NK-92 (cell line): ENCODE measurements at regions not wholly inside any gene's neighbourhood (a gene's known extent, or its start where the extent isn't known, plus 50 kb on each side); places are given as distances from the start of the nearest gene placed in this dataset.

ENCODE experiments used
- DNase-seq: peaks from one replicate; lab custom pipeline; 2025; ENCODE audit not compliant: unreplicated experiment; lab: John Stamatoyannopoulos, UW

DNA sequence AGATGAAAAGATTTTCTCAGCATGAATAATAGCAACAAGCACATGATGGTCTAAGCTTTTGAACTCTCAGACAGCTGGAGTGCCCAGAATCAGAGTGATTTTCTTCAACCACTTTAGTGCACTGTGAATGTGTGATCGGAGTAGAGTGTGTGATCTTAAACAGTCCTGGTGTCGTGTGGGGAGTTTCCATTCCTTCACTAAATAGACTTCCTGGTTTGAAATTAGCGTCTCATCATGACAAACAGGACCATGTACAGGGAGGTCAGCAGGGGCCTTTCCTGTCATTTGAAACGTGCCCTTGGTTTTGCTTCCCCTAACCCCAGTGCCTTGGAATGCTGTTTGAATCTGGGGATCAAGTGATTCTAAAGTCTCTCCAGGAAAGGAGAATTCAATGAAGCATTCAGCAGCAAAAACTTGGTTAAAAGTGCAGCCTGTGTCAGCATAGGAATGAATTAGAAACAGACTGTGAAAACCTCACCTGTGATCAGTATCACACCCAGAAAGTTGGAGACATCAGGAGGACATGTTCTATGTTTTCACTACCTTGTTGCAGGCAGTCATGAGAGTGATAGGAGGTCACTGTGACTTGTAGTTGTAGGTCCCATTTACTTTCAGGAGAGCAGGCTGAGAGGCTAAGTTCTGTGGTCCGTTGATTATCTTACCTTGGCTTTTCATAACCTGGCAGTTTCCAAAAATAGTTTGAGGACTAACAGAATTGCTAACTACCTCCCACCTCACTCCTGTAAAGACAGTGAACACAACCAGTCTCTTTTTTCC is 400.3 kb downstream of the MTX2 start:
- DNase-seq, result no peak

DNA sequence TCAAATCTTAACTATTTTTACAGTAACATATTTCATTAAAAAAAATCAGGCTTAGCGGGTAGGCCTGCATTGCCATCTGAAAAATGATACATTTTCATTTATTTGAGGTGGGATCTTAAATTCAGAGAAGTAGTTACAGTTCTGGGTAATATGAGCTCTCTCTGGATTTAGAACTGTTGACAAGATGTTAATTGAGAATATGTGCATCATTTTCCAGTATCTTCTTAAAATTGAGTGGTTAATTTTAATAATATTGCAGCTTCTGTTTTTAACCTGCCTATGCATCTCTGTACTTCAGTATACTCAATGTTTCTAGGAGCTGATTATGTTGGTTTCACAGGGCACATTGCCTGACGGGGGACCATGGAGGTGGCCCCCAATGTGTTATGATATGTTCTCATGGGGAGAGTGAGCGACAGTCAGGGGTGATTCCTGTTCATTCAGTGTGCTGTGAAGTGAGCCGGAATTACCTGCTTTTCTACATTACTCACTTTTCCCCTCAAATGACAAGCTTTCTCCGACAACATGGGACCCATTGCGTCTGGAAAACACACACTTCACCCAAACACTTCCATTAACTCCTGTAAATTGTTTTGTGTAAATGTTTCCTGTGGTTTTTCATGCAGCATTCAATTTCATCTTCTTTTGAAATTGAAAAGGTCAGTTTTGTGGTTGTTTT is 406.2 kb downstream of the MTX2 start:
- DNase-seq, result no peak

DNA sequence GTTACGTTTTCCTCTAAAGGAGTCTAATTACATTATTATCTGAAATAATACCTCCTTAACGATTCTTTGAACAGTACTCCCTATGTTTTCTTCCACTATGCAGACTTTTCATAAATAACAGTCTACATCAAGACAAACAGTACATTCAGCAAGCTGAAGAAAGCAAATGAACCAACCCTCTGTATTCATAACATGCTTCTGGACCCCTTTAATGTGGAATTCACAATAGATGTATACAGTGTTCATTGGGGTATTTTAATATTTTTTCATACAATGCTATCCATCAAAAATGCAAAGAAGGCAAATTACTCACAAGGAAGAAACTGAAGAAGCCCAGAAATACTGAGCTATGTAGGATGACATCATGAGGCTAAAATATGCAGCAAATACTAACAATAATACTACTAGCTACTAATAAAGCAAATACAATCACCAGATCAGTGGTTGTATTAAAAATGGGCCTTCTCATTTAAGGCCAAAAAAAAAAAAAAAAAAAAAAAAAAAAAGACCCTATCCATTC is 408.6 kb downstream of the MTX2 start:
- no peak for DNase-seq

GRCh38 chr2:176678571-176678970 is 409.3 kb downstream of the MTX2 start:
- DNase-seq, result no peak

DNA sequence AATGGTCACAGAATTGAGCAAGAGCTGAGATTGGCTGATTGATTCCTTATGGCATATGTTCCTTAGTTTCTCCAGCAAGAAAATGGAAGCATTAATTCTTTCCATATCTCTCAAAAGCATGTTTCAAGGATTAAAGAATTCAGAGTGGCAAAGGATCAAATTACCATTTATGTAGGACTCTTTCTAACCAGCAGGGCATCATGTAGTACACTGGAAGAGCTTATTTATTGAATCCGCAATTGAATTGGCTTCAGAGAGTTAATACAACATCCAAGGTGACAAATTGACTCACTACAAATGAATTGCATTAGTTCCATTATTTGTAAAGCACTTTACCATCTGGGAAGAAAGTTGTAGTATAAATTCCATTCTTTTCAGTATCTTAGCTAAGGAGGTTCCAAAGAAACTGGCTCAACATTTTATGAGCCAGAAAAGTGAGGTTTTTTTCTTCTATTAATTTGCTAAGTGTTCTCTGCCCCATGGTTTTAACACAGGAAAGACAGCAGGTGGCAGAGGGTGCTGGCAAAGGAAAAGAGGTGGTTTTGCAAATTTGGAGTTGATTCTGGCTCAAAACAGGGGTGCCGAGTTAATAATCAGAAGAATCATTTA is 409.9 kb downstream of the MTX2 start:
- no peak for DNase-seq

- DNase-seq, result no peak
Measured at GRCh38 chr2:176680916-176681516, 411.8 kb downstream of the MTX2 start.

DNA sequence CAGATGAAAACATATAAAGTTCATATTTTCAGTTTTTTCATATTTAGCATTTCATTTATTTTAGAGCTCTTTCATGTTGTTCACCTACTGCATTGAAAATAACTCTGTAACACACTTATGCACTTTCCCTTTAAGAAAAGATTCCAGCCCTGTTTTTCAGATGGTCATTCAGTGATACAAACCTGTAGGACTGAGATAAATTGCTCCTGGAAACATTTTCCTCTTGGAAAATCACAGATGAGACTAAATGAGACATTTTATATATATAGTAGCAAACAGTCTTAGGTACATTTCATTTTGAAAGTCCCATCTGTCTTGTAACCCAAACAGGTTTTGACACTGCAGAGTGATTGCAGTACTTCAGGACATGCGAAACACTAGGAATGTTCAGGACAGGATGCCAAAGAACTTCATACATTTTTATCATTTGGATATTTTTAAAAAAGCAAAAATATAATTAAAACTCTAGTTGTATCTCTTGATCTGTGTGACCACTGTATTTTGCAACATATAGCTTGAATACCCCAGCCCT is 412.4 kb downstream of the MTX2 start:
- DNase-seq, result no peak

GRCh38 chr2:176682278-176682677 is 413.0 kb downstream of the MTX2 start:
- no peak for DNase-seq

DNA sequence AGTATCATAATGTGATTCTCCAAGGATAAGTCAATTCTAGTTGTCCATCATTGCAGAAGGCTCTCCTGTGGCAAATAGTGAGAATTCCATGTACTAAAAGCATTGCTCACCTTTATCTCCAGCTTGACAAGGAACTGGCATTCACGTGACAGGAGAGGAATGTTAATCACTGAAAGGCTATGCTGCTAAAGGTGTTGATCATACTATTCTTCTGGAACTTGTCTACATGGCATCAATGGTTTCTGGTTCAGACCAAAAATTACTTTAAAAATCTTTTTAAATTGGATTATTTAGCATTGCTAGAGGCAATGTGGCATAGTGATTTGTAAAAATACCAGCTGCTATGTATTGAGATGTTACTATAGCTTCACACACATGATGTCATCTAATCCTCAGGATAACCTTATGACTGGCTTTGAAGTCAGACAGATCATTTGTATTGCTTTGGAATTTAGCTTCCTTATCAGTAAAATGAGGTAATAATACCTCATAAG is 414.4 kb downstream of the MTX2 start:
- DNase-seq, result no peak

GRCh38 chr2:176685908-176686307 is 416.7 kb downstream of the MTX2 start:
- DNase-seq, result no peak

- DNase-seq, result no peak
Measured at GRCh38 chr2:176686328-176686727, 417.1 kb downstream of the MTX2 start.

- DNase-seq, result no peak
Measured at GRCh38 chr2:176687342-176687741, 418.1 kb downstream of the MTX2 start.

- no peak for DNase-seq
Measured at GRCh38 chr2:176687944-176688343, 418.7 kb downstream of the MTX2 start.

DNA sequence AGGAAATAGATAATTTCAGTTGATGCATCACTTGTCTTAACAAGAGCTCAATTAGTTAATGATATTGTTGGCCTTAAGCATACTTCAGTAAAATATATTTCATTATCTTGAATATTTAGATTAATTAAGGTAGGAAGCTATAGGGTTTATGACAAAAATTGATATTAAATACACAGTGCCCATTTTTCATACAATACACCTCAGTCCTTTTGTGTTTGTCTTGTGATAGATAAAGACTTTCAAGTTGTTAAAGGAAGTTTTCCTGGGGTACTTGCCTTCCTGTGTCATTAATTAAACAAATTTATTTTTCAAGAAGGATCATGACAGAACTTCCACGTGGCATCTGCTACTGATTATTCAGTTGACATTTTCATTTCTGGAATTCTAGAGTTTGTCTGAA is 420.5 kb downstream of the MTX2 start:
- DNase-seq, result no peak

- no peak for DNase-seq
Measured at GRCh38 chr2:176691471-176691870, 422.2 kb downstream of the MTX2 start.

GRCh38 chr2:176692533-176692932 is 423.3 kb downstream of the MTX2 start:
- DNase-seq, result no peak

DNA sequence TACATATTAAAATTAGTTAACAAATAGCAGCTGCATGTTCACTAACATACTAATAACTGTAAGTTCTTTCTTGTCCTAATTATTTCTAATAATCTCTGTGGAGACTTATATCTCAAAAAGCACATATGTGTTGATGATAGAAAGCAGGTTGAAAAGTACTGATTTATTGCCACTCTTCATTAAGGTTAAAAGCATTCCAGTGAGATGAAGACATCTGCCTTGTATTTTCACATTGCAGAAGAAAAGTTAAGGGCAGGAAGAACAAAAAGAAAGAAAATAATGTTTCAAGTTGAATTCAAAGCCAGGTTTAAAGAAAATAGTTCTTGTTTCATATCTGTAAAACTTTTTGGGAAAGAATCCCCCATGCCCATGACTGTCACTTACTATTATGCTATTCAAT is 429.9 kb downstream of the MTX2 start:
- DNase-seq, result no peak

- no peak for DNase-seq
Measured at GRCh38 chr2:176699644-176700043, 430.4 kb downstream of the MTX2 start.

DNA sequence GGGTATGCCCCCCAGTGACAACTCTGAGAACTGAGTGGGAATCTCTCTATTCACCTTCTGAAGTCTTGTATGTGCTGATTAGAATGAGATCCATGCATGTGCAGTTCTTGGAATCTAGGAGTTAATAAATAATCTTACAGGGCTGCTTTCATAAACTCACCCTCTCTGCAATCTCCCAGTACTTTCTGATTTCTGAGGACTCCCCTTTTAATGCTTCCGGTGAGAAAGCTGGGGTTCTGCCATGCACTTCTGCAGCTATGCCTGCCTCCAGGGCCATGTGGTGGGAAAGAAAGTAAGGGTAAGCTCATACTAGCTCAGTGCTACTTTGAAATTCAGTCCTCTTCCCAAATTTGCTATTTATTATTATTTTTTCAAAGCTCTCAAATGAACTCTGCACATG is 432.9 kb downstream of the MTX2 start:
- DNase-seq, result no peak

DNA sequence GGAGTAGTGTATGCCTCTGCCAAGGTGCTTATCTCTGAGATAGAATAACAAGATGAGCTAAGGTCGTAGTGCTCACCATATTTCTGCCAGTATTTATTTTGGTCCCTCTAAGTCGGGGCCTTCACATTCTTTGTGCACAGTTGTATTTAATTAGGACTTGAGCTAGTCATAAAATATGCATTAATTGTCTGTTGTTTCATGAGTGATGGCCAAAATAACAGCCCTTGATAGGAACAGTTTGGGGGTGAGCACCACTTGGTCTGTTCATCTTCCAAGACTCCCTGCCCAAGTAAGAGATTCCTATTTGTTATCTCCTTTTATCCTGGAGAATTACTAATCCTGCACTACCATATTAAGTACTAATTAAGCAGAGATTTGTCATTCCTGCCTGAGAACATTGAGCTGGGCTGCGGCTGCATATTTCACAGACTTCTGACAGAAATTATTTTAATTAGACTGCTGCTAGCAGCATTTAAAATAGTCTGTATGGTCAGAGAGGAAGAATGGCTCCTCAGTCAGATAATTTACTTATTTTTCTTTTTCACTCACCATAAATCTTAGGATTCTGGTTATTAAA is 435.1 kb downstream of the MTX2 start:
- DNase-seq, result no peak
